ENCODE measurements at regions not wholly inside any gene's neighbourhood (a gene's known extent, or its start where the extent isn't known, plus 50 kb on each side); places are given as distances from the start of the nearest gene placed in this dataset.

DNA sequence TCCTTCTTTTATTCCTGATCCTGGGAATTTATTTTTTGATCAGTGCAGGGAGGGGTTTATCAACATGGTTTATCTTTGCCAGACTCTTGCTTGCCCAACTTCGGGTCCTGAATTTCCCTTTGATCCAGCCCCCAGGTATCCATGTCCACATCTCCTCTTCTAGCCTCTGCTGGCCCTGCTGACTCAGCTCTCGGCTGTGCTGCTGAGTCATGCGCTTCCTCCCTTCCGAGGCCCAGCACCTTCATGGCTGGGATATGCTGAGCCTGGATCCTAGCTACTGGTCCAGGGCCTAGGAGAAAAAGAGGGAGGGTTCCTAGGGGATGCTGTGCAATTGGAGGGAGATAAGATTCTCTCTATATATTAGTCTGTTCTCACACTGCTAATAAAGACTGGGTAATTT lies 380.7 kb upstream of the SHH start:
- intact Hi-C loops (cut with micrococcal nuclease): no loop called here

DNA sequence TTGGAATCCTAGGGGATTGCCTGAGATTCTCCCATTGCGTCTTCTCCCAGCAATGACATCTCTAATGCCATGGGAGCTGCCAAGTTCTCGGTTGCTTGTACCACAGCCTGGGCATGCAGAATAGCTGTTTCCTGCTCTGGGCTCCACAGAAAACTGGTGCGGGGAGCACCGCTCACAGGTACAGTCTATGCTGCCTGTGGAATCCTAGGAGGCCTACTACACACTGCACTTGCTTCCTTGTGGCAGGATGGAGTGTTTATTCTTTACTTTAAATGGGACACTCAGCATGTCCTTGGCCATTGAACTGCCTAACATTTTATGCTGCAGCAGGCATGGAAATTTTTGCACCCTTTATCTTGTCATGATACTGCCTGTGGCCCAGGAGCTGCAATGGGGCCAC lies 378.8 kb upstream of the SHH start:
- intact Hi-C loops (cut with micrococcal nuclease): no loop called here

DNA sequence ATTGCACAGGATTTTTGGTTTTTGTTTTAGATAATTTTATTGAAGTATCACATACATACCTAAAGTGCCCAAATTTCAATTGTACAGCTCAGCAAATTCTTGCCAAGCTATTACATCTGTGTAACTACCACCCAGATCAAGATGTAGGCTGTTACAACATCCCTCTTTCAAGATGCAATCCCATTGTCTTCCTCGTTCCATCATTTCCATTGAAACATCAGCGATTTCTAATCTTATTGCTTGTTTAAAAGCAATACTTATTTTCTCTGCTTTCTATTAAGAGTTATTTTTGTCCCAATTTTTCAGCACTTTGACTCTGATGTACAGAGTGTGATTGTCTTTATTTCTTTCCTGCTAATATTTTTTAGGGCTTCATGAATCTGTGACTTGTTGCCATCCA lies 372.8 kb upstream of the SHH start:
- intact Hi-C loops (cut with micrococcal nuclease): no loop called here

DNA sequence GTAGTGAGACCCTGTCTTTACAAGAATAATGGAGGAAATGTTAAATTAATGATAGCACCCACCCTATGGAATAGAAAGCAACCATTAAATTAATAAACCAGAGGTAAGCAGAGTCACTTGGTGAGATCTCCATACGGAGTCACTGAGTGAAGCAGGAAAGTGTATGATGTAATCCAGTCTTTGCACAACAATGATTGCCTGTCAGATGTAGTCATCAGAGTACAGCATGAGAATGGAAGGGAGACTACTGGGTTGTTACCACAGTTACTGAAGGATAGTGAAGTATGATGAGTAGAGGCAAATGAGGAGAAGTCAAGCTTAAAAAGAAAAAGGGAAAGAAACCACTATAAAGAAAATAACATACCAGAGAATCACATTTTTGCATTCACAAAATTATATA lies 371.9 kb upstream of the SHH start:
- intact Hi-C loops (cut with micrococcal nuclease): no loop called here

DNA sequence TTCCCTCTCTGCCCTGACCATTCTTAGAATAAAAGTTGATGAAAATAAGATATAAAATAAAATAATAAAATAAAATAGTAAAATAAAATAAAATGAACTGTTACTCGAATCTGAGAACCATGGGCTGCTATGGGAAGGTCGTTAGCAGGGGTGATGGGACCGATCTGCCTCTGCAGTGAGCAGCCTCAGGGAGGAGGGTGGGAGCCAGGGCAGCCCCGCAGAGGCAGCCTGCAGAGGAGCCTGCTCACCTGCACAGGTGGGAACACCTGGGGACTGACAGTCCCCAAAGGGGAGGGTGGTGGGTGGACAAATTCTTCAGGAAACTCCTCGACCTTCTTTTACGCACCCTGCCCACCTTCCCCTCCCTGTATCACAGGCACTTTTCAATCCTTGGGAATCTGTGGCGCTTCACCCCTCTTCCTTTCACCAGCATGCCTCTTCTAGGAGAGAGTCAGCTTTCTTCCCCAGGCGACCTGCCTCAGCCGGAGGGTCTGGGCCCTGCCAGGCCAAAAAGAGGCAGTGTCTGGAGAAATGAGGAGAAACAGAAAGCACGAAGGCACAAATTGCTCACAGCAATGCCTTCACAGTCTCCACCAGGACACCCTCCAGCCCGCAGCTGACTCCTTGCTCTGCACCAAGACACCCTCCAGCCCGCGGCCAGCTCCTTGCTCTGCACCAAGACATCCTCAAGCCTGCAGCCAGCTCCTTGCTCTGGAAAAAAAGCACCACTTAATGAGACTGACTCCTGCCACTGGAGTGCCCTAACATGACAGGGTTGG lies 368.4 kb upstream of the SHH start:
- intact Hi-C loops (cut with micrococcal nuclease): no loop called here

DNA sequence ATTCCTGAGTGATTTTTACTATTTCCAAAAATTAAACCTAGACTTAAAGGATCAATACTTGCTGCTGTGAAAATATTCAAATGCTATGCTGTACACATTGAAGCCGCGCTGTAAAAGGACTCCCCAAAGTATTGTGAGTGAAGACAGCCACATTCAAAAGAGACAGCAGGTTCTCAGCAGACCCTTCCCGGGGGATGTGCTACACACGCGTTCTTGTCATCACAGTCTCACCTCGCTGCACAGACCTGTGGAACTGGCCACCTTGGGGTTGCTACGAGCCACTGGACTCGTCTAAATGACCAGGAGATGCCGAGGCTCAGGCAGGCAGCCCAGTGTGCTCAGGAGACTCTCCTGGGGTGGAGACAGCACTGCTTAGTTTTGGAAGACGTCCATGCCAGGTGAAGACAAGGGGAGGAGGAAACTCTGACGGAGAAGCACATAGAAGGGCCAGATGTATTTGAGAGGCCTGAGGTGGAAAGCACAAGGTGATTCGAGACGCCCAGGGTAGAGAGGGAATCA lies 367.7 kb upstream of the SHH start:
- intact Hi-C loops (cut with micrococcal nuclease): no loop called here

DNA sequence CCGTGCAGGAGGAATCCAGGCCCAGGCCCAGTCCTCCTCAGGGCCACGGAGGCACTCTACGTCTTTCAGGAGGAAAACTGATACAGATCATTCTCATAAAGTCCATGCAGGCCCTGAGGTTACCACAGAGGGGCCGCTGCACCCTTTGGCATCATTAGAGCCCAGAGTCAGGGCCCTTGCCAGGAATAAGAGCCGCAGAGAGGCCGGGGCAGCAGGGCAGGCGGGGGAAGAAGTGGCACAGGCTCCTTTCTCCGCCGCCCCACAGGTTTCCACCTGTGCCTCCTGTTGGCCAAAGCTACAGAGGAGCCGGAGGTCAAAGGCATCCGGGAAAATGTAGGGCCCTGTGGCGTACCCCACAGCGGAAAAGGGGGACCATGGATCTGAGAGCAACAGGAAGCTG lies 366.6 kb upstream of the SHH start:
- intact Hi-C loops (cut with micrococcal nuclease): no loop called here

DNA sequence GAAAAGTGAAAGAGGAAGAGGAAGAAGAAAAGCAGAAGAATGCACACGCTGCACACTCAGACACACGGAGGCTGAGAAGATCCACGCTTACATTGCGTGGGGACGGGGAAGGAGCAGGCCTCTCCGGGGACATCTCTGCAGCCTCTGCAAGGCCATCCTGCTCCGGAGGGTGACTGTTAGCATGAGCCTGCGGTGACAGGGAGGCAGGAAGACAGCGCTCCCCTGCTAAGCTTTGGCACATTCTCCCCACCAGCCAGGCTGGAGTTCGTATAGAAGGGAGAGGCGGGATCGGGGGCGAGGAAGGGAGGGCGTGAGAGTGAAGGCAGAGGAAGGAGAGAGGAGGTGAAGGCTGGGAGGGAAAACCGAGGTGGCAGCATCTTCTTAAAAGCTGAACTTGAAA lies 366.0 kb upstream of the SHH start:
- intact Hi-C loops (cut with micrococcal nuclease): no loop called here

DNA sequence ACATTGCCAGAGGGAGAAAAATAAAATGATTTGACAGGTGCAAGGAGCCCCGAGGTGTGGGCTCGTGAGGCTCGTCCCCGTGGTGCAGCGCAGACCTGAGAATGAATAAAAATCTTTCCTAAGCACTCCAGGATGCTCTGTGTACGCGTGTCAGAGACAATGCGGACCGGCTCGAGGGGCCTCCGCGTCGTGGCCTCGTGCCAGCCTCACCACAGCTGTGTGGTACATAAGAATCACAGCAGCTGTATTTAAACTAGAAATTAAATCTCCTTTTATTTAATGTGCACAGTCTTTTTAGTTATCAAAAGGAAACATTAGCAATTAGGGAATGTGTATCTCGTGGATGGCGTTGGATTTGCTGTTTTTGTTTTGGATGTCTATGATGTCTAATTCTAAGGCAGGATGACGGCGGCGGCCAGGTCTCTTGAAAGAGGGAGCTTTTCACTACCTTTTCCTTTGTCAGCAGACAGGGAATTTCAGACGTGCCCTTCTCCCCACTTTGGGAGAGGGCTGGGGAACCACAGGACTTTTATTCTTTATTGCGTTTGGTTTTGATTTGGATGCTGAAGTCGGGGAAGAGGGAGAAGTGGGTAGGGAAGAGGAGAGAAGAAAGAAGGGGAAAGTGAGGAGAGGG lies 365.3 kb upstream of the SHH start:
- intact Hi-C loops (cut with micrococcal nuclease): no loop called here

DNA sequence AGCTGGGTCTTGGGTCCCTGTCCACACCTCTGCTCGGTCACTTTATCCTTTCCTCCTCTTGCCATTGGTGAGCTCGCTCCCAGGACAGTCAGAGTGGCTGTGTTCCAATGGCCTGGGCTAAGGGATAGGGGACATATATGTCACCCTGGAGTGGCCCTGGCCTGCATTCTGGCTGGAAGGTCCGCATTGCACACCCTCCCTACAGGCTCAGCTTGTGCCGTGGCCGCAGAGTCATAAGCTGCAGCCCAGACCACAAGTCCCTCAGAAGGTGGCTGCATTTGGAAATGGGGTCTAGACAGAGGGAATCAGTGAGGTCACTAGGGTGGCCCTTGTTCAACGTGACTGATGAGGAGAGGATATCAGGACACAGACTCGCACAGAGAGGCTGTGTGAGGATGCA lies 363.8 kb upstream of the SHH start:
- intact Hi-C loops (cut with micrococcal nuclease): no loop called here

DNA sequence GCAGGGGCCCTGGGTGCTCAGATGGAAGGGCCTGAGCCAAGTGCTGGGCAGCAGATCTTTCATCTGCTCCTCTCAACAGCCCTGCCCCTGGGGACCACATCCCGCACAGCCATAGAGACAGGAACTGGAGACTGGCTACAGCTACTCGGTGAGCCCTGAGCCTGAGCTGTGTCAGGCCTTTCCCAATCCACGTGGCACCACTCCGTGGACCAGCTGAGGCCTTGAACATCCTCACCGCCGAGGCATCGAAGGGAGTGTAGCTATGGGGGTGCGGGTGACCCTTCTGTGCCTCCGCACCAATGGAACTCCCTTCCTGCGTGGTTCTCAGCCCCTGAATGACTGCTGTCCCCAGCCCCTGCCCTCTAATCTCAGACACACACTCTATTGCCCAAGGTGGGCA lies 362.7 kb upstream of the SHH start:
- intact Hi-C loops (cut with micrococcal nuclease): no loop called here

DNA sequence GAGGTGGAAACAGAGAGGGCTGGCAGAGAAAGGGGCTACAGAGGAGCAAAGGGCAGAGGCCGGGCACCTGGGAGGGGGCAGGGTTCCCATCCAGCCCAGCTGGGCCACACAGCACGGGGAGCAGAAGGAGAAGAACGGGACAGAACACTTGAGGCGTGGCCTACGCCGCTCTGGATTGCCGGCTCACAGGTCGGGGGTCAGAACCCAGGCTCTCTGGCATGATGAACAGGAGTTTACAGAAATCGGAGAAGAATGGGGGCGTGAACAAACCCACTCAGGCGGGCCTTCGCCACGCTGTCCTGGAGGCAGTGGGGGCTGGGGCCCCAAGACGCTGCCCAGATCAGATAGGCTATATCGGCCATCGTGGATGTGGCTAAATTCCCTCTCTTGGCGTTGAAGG lies 362.2 kb upstream of the SHH start:
- intact Hi-C loops (cut with micrococcal nuclease): no loop called here

DNA sequence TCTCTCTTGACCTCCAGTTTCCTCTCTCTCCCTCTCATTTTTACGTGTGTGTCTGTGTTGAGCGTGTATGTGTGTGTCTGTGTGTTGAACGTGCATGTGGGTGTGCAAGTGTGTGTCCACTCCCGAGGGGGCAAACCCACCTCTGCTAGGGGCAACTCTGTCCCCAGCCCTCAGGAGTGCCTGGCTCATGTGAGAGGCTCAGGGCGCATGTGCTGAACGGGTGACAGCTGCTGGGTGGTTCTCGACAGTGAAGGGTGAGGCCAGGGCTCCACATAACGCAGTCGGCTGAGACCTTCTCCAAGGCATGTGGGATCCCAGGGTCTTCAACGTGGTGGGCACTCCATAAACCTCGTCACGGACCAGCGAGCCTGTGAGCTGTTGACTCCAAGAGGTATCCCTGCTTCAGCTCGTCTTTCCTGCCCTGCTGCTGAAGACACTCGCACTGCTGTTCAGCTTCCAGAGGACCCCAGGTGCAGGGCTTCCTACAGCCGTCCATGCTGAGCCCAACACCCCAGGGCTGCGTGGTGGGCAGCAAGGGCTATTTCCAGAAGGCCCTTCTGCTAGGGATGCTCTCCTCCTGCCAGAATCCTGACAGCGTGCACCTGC lies 361.6 kb upstream of the SHH start:
- intact Hi-C loops (cut with micrococcal nuclease): no loop called here

DNA sequence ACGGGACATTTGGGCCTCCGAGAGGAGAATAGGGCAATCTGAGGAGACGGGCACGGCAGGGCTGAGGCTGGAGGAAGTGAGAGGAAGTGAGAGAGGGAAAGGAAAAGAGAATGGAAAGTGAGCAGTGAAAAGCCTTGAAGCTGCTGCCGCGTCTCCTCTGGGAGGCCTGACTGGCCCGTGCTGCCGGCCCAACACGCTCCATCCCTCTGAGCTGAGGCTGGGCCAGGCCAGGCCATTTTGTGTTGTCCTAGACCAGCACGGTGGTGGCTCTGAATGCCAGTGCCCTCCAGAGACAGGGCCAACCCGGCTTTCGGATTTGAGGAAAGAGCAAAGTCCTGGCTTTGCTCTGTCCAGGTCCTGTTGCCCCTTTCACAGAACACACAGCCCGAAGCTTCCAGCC lies 361.1 kb upstream of the SHH start:
- intact Hi-C loops (cut with micrococcal nuclease): no loop called here

DNA sequence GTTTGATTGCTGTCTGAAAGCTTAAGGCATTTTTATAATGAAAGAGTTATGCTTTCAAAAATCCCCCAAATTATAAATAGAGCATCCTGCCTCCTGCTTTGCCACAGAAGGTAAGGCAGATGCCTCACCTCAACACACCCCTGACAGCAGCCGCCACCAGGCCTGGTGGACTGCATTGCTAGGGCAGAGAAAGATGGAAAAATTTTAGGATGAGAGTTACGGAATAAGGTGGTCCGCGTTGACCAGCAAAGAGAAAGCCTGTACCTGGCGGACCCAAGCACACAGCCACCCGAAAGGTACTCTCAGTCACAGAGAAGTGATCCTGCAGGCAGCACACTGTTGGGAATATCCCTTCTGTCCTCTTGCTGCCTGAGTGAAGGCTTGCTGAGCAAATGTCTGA lies 360.4 kb upstream of the SHH start:
- intact Hi-C loops (cut with micrococcal nuclease): no loop called here

DNA sequence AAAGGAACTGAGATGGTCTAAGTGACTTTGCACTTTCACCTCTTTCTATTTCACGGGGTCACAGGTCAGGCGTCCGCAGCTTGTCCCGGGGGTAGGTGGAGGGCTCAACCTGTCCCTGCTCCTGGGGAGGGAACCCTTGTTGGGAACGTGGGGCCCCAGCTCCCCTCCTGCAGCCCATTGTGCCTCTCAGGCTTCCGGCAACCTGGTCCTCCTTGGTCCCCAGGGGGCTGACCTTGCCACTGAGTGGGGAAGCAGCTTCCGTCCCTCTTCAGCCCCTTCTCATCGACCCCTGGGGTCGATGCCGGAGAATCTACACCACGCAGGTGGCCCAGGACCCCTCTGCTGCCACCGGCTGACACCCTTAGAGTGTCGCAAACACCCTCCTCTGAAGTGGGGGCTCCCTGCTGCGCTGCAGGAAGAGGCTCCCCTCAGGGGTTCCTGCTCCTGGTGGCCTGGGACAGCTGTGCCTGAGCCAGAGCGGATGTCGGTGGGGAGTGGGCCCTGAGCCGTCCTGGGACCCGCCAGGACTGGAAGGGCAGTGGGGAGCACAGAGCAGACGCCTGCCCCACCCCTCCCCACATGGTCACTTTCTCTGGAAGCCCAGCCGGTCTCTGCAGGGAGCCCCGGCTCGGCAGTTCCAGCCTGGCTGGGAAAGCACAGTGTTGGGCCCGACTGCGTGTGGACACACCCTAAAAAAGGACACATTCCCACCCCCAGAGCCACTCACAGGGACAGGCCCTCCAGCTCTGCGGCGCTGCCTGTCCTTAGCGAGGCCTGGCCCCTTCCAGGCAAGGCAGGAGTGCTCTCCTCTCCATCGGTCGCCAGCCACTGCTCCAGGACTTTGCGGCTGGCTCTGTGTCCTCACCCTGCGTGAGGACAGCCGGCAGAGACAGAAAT lies 357.5 kb upstream of the SHH start:
- intact Hi-C loops (cut with micrococcal nuclease): no loop called here

DNA sequence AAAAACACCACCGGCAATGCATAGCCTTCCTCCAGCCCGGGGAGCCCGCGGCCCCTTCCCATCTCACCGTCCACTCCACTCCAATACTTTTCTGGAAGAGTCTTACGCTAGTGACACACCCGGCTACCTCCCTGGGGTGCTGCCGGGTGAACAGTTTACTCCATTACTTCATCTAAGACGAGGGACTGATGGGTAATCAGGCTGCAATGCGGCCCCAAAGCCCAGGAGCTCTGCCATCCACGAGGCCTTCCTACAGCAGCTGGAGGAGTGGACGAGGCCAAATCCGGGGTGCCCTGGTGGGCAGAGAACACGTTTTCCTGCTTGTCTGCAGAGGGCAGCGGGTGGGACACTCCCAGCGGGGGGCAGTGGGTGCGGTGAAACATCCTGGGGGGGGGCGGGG lies 356.2 kb upstream of the SHH start:
- intact Hi-C loops (cut with micrococcal nuclease): no loop called here

DNA sequence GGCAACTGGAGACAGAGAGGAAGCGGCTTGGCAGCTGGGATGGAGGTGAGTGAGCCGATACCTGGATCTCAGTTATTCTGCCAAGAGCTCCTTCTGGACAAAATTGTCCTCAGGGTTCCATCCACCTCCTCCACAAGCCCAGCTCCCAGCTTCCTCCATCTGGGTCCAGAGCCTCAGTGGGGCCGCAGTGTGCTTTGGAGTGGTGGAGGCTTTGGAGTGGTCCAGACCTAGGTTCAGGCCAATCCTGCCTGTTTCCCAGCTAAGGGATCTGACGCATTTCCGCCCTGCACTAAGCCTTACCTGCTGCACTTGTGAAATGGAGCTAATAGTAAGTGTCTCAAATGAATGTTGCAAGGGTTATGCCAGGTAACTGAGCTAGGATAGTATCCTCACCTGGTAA lies 355.7 kb upstream of the SHH start:
- intact Hi-C loops (cut with micrococcal nuclease): no loop called here

DNA sequence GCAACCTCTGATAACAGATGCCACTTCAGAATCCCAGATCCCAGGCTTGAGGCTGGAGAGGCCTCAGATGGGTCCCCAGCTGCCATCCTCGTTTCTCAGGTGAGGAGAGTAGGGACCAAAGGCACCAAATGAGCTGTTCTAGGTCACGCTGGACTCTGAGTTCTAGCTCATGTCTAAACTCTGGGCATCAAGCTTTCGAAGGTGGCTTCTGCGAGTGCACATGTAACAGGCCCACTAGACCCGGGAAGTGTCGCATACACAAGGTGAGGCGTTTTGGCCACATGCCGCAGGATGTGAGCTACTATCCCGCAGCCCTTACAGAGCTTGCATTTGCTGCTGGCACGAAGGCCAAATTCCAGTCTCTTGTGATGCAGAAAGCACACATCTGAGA lies 355.1 kb upstream of the SHH start:
- intact Hi-C loops (cut with micrococcal nuclease): no loop called here

DNA sequence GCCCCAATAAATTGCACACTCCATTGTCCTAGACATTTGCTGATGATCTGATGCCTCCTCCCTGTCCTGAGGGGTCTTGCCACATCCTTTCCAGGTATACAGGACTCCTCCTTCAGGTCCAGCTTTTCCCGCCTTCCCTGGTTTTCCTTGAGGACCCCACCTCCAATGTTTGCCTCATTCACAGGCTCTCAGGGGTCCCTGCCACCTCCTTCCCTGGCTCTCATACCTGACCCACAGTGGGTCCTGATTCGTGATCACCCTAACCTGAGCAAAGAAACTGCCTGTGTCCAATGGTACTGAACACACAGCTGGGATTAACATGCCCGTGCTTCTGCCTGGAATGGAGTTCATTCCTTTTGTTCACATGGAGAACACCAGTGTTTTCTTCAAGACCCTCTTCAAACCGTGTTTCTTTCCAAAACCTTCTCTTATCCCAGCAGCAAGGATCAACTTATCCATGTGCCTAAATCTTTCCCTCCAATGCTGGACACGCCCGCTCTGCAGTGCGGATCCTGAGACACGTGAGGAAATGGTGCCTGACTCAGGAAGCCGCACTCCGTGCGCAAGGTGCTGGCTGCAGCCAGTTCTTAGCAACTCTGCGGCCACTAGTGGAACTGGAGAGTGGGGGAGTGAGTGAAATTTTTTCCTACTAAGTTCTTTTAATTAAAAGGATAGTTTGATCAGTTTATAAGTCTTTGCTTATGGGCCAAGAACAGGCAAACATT lies 354.6 kb upstream of the SHH start:
- intact Hi-C loops (cut with micrococcal nuclease): no loop called here

DNA sequence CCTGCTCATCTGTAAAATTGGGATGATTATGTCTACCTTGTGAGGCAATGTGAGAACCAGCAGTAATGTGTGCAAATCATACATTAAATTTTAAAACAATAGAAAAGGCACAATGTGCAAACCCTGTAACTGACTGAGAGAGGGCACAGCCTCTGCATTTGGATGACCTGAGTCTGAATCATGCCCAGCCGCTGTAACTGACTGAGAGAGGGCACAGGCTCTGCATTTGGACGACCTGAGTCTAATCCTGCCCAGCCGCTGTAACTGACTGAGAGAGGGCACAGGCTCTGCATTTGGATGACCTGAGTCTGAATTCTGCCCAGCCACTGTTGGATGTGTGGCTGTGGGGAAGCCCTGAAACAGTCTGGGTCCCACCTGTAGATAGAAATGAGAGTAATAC lies 351.5 kb upstream of the SHH start:
- intact Hi-C loops (cut with micrococcal nuclease): no loop called here
